ENCODE measurements at regions not wholly inside any gene's neighbourhood (a gene's known extent, or its start where the extent isn't known, plus 50 kb on each side); places are given as distances from the start of the nearest gene placed in this dataset.
"Not testable (repeated sequence)": the region's sequence is repeated elsewhere in the genome, so short reads cannot be mapped to it uniquely, and the experiment has no call there.

DNA sequence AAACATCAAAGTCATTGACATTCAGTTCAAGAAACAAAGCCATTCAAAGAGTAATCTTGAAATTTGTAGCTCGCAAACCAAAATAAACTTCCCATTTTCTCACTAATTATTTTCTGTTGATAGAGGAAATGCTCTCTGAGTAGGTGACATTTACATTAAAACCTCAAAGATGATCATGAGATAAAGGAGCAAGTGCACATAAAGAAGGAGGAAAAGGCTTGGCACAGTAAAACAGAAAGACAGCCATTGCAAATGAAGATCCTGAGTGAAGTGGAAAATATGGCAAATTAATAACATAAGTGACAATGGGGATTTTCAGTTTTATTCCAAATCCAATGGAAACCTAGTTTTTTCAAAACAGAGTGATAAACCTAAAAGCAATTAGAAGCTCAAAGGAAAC lies 2320.8 kb downstream of the ARAP2 start:
- DNase-seq (ENCODE audit: low read depth), result no peak

DNA sequence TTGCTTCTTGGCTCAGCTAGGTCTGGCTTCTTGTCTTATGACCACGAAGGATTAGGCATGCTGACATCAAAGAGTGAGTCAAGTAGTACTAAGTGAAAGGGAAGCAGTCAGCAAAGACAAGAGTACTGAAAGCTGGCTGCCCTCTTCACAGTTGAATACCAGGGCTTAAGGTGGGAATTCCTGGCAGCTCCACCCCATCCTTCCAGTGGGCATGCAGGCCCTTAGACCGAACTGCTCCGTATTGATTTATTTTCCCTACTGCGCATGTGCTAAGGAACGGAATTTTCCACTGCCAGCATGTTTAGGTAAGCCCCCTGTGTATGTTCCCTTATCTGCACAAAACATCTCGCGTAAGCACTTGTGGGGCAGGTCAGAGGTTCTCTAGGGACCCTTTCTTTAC lies 2320.1 kb downstream of the ARAP2 start:
- no peak for DNase-seq (ENCODE audit: low read depth)

DNA sequence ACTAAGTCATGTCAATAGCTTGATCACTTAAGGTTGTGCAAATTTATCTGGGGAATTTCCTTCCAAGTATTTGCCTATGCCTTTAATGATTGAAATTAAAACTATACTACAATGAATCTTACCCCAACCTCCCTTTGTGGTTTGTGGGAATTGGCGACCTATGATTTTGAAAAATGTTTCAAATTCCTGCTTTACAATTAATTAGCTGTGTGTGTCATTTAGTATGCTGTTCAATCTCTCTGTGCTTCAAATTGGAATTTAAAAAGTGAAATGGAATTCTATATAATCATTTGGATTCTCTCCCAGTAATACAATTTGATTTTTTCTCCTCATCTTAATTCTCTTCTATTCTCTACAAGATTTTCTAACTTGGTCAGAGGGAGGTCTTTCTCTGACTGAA lies 2319.5 kb downstream of the ARAP2 start:
- no peak for DNase-seq (ENCODE audit: low read depth)

DNA sequence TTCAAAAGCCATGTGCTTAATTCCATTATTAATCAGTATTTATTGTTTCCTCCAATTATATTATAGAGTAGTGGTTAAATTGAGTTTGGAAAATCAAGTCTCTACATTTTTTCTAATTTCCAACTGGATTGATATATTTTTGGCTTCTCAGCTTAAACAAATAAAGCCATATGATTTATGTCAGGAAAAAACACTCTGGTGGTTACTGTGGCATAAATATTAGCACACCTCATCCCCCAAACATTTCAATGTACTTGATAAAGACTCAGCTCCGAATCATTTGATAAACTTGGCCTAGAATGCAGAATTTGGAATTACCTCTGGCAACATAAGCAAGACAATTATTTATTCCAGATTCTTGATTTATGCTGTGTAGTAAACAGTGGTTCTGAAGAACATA lies 2313.8 kb downstream of the ARAP2 start:
- no peak for DNase-seq (ENCODE audit: low read depth)

DNA sequence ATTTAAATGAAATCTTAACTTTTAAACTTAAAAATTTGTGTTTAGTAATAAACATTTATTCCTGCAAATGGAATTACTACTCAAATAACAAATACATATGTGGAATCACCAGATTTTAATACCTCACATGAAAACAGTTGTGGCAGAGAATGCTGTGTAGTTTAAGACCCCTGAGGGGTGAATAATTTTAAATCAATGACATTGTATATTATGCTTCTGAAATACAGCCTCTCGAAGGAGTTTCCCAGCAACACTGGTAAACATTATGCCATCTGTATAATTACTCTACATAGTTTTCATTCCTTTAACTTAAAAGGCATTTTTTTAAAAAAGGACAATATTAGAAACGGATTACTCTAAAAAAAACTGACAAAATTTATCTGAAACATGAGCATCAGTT lies 2313.3 kb downstream of the ARAP2 start:
- DNase-seq (ENCODE audit: low read depth), result no peak

DNA sequence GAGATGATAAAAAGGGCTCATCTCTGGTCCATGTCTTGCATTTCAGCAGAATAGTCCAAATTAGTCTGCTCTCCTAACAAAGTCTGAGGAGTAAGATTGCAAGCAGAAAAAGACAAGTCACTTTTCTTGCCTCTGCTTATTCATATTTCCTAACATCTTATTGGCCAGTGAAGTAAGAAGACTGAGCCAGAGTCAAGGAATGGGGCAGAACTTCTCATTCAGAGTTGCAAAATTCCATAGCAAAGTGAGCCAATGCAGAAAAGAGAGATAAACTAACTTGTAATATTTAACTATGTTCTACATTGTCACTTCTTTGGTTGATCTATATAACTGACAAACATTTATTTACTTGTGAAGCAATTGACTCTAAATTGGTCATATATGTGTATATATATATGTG lies 2304.0 kb downstream of the ARAP2 start:
- DNase-seq (ENCODE audit: low read depth), result no peak

DNA sequence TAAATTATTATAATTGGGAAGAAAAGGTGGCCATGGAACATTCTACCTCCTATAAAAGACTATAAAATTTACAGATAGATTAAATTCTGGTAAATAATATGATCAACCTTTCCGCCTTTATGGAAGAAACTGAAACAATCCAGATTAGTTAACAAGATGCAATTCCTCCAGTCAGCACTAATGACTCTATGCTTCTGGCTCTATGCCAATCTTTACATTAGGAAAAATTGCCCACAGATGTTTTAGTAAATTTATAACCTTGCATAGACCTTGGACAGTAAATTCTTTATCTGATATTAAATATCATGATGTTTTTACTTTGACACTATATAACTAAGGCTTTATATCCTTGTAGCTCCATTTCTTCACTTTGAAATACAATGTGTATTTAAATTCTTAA lies 2302.5 kb downstream of the ARAP2 start:
- DNase-seq (ENCODE audit: low read depth), result no peak

DNA sequence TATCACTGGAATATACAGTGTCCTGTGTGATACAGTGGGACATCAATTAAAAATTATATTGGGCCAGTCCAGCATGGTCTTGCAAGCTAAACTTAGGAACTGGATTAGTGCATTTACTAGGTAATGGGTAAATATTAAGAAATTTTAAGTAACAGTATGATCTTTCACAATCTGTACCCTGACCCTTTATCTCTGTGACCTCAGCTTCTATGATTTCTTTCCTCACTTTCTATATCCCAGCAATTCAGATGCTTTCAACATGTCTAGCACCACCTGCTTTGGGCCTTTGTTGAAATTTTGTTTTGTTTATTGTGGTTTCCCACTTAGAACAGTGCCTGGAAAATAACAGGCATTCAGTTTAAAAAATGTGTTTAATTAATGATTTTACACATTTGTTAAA lies 2295.4 kb downstream of the ARAP2 start:
- no peak for DNase-seq (ENCODE audit: low read depth)

DNA sequence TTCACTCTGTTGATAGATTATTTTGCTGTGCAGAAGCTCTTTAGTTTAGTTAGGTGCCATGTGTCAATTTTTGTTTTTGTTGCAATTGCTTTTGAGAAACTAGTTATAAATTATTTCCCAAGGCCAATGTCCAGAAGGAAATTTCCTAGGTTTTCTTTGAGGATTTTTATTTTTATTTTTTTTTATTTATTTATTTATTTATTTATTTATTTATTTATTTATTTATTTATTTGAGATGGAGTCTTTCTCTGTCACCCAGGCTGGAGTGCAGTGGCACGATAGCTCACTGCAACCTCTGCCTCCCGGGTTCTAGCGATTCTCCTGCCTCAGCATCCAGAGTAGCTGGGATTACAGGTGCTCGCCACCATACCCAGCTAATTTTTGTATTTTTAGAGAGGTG lies 2290.5 kb downstream of the ARAP2 start:
- not testable (repeated sequence) for DNase-seq (ENCODE audit: low read depth)

DNA sequence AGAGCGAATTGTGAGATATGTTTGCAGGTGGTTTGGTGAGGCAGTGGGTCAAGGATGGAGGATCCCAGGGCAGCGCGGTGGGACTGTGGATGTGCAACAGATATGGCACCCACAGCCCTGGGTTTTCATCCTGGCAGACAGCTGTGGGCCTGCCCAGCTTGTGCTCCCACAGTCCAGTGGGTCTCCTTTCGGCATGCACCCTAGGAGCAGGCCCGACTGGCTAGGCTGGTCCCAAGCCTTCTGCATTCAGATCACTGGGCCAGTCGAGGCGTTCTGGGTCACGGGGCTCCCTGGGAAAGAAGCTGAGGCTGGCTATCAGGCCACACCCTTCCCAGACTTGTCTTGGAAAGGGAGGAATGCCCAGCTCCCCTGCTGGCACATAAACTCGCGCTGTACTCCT lies 2289.6 kb downstream of the ARAP2 start:
- no peak for DNase-seq (ENCODE audit: low read depth)

DNA sequence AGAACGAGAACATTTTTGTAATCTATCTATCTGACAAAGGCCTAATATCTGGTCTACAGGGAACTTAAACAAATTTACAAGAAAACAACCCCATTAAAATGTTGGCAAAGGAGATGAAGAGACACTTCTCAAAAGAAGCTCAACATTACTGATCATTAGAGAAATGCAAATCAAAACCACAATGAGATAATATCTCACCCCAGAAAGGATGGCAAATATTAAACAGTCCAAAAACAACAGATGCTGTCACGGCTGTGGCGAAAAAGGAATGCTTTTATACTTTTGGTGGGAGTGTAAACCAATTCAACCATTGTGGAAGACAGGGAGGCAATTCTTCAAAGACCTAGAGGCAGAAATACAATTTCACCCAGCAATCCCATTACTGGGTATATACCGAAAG lies 2284.8 kb downstream of the ARAP2 start:
- DNase-seq (ENCODE audit: low read depth), result no peak

DNA sequence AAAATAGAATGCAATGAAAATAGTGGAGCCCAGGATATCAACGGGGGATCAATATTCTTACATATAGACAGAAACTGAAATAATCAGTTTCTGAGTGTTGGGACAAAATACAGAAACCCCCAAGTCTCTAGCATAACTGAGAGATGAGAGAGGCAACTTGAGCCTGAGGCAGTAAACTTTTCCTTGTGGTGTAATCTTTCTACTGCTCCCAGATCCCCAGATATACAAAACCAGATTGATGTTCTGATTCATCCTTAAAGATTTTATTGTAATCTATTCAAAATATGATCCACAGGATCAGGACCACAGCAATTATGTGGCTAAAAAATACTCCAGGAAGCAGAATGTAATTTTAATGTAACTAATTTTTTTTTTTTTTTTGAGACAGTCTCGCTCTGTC lies 2282.6 kb downstream of the ARAP2 start:
- DNase-seq (ENCODE audit: low read depth), result no peak

DNA sequence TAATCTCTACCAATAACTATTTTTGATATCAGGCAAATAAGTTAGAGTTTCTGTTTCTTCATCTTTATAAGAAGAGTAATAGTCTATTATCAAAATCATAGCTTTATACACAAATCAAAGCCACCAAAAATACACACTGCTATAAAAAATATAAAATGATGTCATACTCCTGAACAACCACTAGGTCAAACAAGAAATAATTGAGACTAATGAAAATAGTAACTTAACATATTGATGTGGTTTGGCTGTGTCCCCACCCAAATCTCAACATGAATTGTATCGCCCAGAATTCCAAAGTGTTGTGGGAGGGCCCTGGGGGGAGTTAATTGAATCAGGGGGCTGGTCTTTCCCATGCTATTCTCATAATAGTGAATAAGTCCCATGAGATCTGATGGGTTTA lies 2277.5 kb downstream of the ARAP2 start:
- no peak for DNase-seq (ENCODE audit: low read depth)

DNA sequence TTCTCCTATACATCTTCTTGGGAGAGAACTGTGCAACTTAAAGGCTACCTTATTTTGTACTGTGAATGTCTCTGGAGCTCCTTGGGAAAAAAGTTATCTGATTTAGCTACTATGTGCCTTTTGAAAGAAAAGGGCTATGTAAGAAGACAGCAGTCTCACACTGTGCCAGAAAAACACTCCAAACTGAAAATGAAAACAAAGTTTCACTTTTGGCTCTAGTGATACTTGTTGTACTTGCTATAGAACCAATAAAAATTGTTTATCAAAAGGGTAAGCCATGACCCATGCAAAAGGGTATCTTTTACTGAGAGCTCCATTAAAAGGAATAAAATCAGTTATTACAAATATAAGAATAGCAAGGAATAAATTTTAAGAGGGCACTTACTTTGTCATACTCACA lies 2270.0 kb downstream of the ARAP2 start:
- no peak for DNase-seq (ENCODE audit: low read depth)

DNA sequence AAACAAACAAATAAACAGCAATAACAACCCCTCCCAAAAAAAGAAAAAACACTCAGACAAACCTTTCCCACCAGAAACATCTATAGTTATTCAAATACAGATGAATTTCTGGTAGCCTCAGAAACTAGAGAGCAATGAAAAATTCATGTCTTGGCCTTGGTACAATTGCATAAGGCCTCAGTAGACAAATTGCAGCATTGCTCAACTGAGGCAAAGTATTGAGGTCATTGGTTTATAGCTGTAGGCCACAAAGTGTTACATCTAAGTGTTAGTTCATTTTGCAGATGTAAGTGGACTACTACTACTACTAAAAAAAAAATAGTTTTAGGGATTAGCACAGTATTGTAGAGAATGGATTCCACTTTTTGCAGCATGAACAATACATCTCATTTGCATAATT lies 2268.3 kb downstream of the ARAP2 start:
- DNase-seq (ENCODE audit: low read depth), result no peak

DNA sequence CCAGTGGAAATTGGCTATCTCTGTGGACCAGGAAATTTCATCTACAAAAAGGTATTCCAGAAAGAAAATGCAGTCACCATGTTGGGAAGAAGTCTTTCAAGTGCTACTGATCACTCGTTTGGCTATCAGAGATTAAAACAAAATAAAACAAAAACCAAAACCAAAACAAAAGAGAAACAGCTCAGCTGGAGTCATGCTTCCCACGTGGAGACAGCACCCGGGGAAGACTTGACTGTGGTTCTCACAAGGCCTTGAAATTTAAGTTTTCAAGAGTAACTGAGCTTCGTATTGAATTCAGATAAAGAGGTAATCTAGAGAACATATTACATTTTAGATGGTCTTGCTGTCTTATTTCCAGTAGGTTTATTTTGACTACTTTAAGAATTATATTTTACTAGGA lies 2264.5 kb downstream of the ARAP2 start:
- DNase-seq (ENCODE audit: low read depth), result not testable (repeated sequence)

DNA sequence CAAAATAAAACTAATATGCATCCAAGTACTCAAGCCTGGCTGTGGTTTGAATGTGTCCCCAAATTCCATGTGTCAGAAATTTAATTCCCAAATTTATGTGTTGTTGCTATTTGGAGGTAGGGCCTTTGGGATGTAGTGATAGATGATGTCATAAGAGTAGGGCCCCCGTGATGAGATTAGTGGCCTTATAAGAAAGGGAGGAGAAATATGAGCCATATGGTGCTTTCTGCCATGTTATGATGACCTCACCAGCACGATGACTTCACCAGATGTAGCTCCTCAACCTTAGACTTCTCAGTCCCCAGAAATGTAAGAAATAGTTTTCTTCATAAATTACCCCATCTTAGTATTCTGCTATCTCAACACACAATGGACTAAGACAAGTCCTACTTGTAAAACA lies 2264.0 kb downstream of the ARAP2 start:
- no peak for DNase-seq (ENCODE audit: low read depth)

DNA sequence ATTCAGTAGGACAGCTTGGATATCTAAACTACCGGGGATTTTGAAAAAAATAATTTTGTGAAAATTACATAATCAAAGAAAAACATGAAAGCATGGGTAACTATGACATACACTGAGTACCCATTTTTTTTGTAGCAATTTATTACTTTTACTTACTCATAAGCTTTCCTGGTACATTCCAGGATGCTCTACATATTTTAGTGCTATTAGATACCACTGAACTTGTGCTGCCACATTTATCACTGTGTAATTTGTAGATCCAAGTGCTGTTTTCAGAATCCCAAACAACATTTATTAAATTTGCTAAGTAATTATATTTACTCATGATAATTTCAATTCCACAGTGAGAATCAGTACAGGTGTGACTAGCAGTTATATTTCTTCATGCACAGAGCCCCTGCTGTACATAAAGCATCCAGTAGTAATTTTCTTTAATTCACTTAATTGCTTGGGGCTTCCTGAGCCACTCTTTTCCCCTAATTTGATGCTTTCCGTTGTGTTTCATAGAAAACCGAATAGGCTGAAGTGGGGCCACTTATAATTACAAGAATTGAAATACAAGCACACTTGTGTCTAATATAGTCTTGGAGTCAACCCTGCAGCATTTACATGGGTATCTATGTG lies 2254.4 kb downstream of the ARAP2 start:
- no peak for DNase-seq (ENCODE audit: low read depth)

DNA sequence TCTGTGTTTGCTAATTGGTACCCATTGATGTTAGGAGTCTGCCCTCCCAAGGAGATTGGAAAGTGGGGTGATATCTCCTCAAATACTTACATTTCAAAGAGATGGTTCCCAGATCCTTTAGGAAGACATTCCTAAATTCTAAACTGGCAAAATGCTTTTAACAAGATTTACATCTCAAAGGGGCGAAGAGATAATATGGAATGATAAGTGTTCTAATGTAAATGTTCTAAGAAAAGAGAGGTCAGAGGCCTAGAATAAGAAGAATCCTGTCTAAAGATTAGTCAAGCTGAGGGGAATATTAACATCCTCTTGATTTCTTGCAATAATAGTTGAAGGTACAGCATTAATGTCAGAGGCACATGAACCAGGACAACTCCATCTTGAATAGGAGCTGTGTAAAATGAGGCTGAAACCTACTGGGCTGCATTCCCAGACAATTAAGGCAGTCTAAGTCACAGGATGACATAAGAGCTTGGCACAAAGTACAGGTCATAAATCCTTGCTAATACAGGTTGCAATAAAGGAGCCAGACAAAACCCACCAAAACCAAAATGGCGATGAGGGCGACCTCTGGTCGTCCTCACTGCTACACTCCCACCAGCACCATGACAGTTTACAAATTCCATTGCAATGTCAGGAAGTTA lies 2248.1 kb downstream of the ARAP2 start:
- no peak for DNase-seq (ENCODE audit: low read depth)

DNA sequence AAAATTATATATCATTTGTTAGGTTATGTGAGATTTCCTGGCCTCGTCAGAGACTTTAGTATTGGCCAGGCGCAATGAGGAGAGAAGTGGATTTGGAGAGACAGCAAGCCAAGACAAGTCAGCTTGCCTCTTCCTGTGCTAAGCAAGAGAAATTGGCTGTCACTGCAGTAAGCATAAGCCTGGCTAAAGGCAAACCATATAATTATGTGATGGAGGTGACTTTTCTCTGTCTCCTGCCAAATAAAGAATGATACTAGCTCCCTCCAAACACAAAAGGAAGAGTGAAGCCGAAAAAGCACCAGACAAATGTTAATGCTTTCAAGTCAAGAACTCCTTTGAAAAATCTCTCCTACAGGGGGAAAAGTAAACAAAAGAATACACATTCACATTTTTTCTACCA lies 2246.0 kb downstream of the ARAP2 start:
- no peak for DNase-seq (ENCODE audit: low read depth)

DNA sequence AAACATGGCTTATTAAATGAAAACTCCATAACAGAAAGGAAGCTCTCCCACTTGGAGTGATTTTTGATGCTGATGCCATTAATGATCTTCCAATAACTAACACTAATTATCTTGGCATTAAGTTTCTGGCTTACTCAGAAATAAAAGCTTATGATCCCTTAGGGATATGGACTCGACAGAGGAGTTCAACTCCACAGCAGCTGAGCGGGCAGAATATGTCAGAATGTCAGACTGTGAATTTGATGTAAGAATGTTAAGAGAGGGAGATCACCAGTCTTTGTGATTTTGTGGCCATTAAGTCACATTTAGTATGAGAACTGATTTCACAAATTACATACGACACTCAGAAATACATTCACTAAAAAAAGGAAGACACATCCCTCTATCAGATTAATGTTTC lies 2244.0 kb downstream of the ARAP2 start:
- DNase-seq (ENCODE audit: low read depth), result no peak

DNA sequence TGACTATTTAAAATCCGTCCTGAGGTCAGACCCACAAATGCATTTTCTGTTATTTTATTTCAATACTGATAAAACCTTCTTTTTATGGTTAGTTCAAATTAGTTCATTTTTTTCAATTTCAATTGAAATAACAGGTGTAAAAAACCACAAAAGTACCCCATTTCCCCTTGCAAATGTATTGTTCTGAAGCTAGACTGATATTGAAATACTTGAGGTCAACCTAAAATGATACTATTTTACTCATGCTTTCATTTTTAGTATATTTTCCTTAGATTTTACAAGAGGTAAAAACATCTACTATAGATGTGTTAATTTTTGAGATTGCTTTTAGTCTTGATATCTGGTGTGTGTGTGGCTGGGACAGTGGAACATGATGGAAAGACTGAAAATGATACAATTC lies 2237.8 kb downstream of the ARAP2 start:
- not testable (repeated sequence) for DNase-seq (ENCODE audit: low read depth)

DNA sequence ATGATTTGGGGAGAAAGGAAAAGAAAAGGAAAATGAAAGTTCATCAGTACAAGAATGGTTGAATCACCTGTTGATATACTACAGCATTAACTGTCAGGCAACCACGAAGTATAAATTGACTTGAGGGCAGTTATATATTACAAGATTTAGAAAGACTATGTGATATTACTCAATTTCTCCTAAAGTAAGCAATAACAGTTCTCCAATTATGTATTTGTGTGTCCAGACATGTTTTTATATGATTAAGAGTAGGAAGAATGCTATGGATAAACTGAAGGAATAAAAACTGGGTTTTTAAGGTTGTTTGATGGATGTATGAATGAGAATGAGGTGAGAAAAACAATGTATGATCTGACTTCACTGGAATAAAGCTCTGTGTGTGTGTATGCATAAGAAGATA lies 2234.4 kb downstream of the ARAP2 start:
- DNase-seq (ENCODE audit: low read depth), result no peak

DNA sequence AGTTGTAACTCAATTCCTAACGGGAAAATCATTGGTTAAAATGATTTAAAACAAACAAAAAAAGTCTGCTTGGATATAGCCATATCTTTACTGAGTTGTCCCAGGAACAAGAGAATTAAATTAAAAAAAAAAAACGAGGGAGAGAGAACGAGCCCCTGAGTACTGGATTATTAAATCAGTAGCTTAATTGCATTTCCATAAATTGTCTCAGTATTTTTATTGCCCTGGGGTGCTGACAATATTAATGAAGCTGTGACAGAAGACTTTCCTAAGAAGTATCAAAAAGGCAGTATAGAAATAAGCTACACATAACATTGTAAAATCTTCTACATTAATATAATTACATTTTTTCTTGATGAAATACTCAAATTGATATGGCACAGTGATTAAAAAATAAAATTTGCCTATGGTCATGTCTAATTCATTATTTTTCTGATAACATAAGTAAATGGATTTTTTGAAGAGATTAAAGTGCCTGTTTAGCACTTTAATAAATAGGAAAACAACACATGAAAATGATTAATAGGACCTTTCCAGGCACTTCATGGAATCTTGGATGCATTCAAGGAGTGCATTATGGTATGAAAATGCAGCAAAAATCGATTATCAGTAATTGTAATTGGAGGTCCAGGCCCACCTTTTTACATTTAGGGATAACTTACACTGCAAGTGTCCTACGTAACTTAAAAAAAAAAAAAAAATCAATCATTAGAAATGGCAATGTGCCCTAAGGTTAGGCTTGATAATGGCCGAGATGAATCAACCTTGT lies 2233.4 kb downstream of the ARAP2 start:
- DNase-seq (ENCODE audit: low read depth), result no peak

Data from activated T-cell treated with anti-CD3 and anti-CD28 coated beads for 48 hours (primary cell).